WTC11 (cell line): ENCODE measurements at regions not wholly inside any gene's neighbourhood (a gene's known extent, or its start where the extent isn't known, plus 50 kb on each side); places are given as distances from the start of the nearest gene placed in this dataset.

Source experiments
- ATAC-seq: fragments of 200-7000 bp; cut with Tn5 transposase; 2 replicates; pipeline ENCODE4 v1.10.0; 2021; ENCODE audit warnings: mild to moderate bottlenecking, moderate library complexity
- CTCF ChIA-PET: fragments of 300-600 bp; sonication (Branson Sonifier 250); formaldehyde crosslinking; loops from one replicate; lab custom pipeline; 2021; ENCODE audit warnings: antibody characterized with exemption; lab: Charles Lee
- POLR2A ChIA-PET: fragments of 350-600 bp; sonication (Branson Sonifier 250); formaldehyde crosslinking; loops from one replicate; lab custom pipeline; 2021; ENCODE audit warnings: antibody characterized with exemption; lab: Charles Lee
- DNase-seq: peaks from one replicate; pipeline ENCODE4 v3.0.0; 2021; ENCODE audit warnings: low spot score
- H3K27ac Mint-ChIP-seq: 2 replicates; pipeline ENCODE4 v1.8.0; 2021; ENCODE audit warnings: mixed read lengths
- H3K27me3 Mint-ChIP-seq: 2 replicates; pipeline ENCODE4 v1.8.0; 2021; ENCODE audit warnings: low read depth, mild to moderate bottlenecking, moderate library complexity, mixed read lengths
- H3K36me3 Mint-ChIP-seq: 2 replicates; pipeline ENCODE4 v1.8.0; 2021; ENCODE audit warnings: mixed read lengths
- H3K4me1 Mint-ChIP-seq: 2 replicates; pipeline ENCODE4 v1.8.0; 2022; ENCODE audit warnings: mixed read lengths
- H3K4me3 Mint-ChIP-seq: 2 replicates; pipeline ENCODE4 v1.8.0; 2021; ENCODE audit warnings: mild to moderate bottlenecking, moderate library complexity, mixed read lengths
- H3K9me3 Mint-ChIP-seq: 2 replicates; pipeline ENCODE4 v1.8.0; 2021; ENCODE audit warnings: mixed read lengths
- ATF1 ChIP-seq: sonication (generic); formaldehyde crosslinking; IDR thresholded peaks from 2 replicates; pipeline ENCODE4 v1.8.1; 2023; ENCODE audit warnings: mild to moderate bottlenecking, moderate library complexity, missing genetic modification reagents
- ATF2 ChIP-seq: sonication (generic); formaldehyde crosslinking; IDR thresholded peaks from 2 replicates; pipeline ENCODE4 v1.8.1; 2022; ENCODE audit warnings: low read depth, missing genetic modification reagents, borderline replicate concordance
- CREB1 ChIP-seq: sonication (generic); formaldehyde crosslinking; IDR thresholded peaks from 2 replicates; pipeline ENCODE4 v1.8.0; 2023; ENCODE audit warnings: mild to moderate bottlenecking, missing genetic modification reagents
- E2F4 ChIP-seq: sonication (generic); formaldehyde crosslinking; IDR thresholded peaks from 2 replicates; pipeline ENCODE4 v1.8.1; 2022; ENCODE audit warnings: low read depth, mild to moderate bottlenecking, moderate library complexity, missing genetic modification reagents, borderline replicate concordance
- ESRRA ChIP-seq: sonication (generic); formaldehyde crosslinking; IDR thresholded peaks from 2 replicates; pipeline ENCODE4 v1.8.1; 2022; ENCODE audit warnings: mild to moderate bottlenecking, missing genetic modification reagents, borderline replicate concordance
- JUN ChIP-seq: sonication (generic); formaldehyde crosslinking; IDR thresholded peaks from 2 replicates; pipeline ENCODE4 v1.8.0; 2023; ENCODE audit warnings: mild to moderate bottlenecking, missing genetic modification reagents
- KAT7 ChIP-seq: sonication (generic); formaldehyde crosslinking; IDR thresholded peaks from 2 replicates; pipeline ENCODE4 v1.8.1; 2023; ENCODE audit warnings: missing genetic modification reagents, mild to moderate bottlenecking, borderline replicate concordance
- MXD4 ChIP-seq: fragments of 250-450 bp; sonication (Bioruptor Pico); IDR thresholded peaks from 2 replicates; pipeline ENCODE4 v1.8.0; 2021; ENCODE audit warnings: mild to moderate bottlenecking, moderate library complexity, borderline replicate concordance
- MYBL2 ChIP-seq: sonication (generic); formaldehyde crosslinking; IDR thresholded peaks from 2 replicates; pipeline ENCODE4 v1.8.1; 2023; ENCODE audit warnings: mild to moderate bottlenecking, moderate library complexity, missing genetic modification reagents
- NR3C1 ChIP-seq: sonication (generic); formaldehyde crosslinking; conservative IDR thresholded peaks from 2 replicates; pipeline ENCODE4 v1.8.1; 2023; ENCODE audit warnings: low read depth, mild to moderate bottlenecking, missing genetic modification reagents
- OVOL2 ChIP-seq: fragments of 250-450 bp; sonication (Bioruptor Pico); IDR thresholded peaks from 2 replicates; pipeline ENCODE4 v1.9.0; 2021; ENCODE audit warnings: mild to moderate bottlenecking, borderline replicate concordance
- PREB ChIP-seq: sonication (generic); formaldehyde crosslinking; IDR thresholded peaks from 2 replicates; pipeline ENCODE4 v1.8.1; 2022; ENCODE audit warnings: mild to moderate bottlenecking, missing genetic modification reagents, moderate library complexity, borderline replicate concordance
- RORB ChIP-seq: fragments of 250-450 bp; sonication (Bioruptor Pico); IDR thresholded peaks from 2 replicates; pipeline ENCODE4 v1.9.0; 2021; ENCODE audit warnings: mild to moderate bottlenecking
- SMAD4 ChIP-seq: sonication (generic); formaldehyde crosslinking; IDR thresholded peaks from 2 replicates; pipeline ENCODE4 v1.8.0; 2022; ENCODE audit warnings: mild to moderate bottlenecking, missing genetic modification reagents
- SOX15 ChIP-seq: fragments of 250-450 bp; sonication (Bioruptor Pico); IDR thresholded peaks from 2 replicates; pipeline ENCODE4 v1.9.0; 2021; ENCODE audit warnings: mild to moderate bottlenecking
- SP1 ChIP-seq: sonication (generic); formaldehyde crosslinking; conservative IDR thresholded peaks from 2 replicates; pipeline ENCODE4 v1.8.1; 2022; ENCODE audit warnings: missing genetic modification reagents
- TEAD4 ChIP-seq: sonication (generic); formaldehyde crosslinking; IDR thresholded peaks from 2 replicates; pipeline ENCODE4 v1.8.0; 2022; ENCODE audit warnings: mild to moderate bottlenecking, missing genetic modification reagents
- ZNF232 ChIP-seq: sonication (generic); formaldehyde crosslinking; IDR thresholded peaks from 2 replicates; pipeline ENCODE4 v1.8.0; 2022; ENCODE audit warnings: mild to moderate bottlenecking, missing genetic modification reagents
- ZNF263 ChIP-seq: sonication (generic); formaldehyde crosslinking; IDR thresholded peaks from 2 replicates; pipeline ENCODE4 v1.8.1; 2022; ENCODE audit warnings: low read depth, mild to moderate bottlenecking, moderate library complexity, missing genetic modification reagents
- ZNF317 ChIP-seq: sonication (generic); formaldehyde crosslinking; IDR thresholded peaks from 2 replicates; pipeline ENCODE4 v1.8.1; 2023; ENCODE audit warnings: low read depth, mild to moderate bottlenecking, moderate library complexity, missing genetic modification reagents, borderline replicate concordance
- ZNF423 ChIP-seq: fragments of 250-450 bp; sonication (Bioruptor Pico); IDR thresholded peaks from 2 replicates; pipeline ENCODE4 v2.1.2; 2022; ENCODE audit warnings: mild to moderate bottlenecking, moderate library complexity
- TF ChIP-seq, protein P1 (sequence below): sonication (generic); formaldehyde crosslinking; IDR thresholded peaks from 2 replicates; pipeline ENCODE4 v1.8.0; 2022; ENCODE audit warnings: mild to moderate bottlenecking, missing genetic modification reagents
- TF ChIP-seq, protein P2 (sequence below): sonication (generic); formaldehyde crosslinking; conservative IDR thresholded peaks from 2 replicates; pipeline ENCODE4 v1.8.1; 2022; ENCODE audit warnings: mild to moderate bottlenecking, missing genetic modification reagents
- TF ChIP-seq, protein P3 (sequence below): fragments of 250-450 bp; sonication (Bioruptor Pico); IDR thresholded peaks from 2 replicates; pipeline ENCODE4 v1.9.0; 2021; ENCODE audit warnings: moderate library complexity, mild to moderate bottlenecking, inconsistent platforms, borderline replicate concordance
- TF ChIP-seq, protein P4 (sequence below): sonication (generic); formaldehyde crosslinking; IDR thresholded peaks from 2 replicates; pipeline ENCODE4 v1.8.0; 2023; ENCODE audit warnings: mild to moderate bottlenecking, missing genetic modification reagents

DNA sequence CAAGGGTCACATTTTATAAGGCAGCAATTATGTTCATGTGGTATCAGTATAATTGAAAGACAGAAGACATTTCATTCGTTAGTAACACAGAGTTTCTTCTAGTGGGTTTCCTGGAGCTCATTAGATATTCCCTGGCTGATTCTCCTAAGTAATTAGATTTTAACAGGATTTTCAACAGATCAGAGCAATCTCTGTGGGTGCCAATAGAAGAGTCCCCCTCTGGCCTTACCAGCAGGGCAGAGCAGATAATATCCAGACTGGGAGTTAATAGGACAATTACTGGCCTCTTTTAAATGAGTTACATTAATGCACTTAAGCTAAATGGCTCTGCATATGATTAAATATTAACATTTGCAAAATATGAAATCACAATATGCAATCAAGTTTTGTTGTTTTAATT, 74.2 kb upstream of the FOXD3 start:
- H3K4me3 Mint-ChIP-seq, result no peak overlapping the region
- no peak for TF ChIP-seq E2F4 (CRISPR knock-in tag)
- TF ChIP-seq, protein P1, sequence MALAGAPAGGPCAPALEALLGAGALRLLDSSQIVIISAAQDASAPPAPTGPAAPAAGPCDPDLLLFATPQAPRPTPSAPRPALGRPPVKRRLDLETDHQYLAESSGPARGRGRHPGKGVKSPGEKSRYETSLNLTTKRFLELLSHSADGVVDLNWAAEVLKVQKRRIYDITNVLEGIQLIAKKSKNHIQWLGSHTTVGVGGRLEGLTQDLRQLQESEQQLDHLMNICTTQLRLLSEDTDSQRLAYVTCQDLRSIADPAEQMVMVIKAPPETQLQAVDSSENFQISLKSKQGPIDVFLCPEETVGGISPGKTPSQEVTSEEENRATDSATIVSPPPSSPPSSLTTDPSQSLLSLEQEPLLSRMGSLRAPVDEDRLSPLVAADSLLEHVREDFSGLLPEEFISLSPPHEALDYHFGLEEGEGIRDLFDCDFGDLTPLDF (CRISPR knock-in tag), result no peak
- TF ChIP-seq KAT7, result no peak
- TF ChIP-seq ZNF232 (CRISPR knock-in tag), result no peak
- TF ChIP-seq ZNF263 (CRISPR knock-in tag), result no peak
- TF ChIP-seq PREB (CRISPR knock-in tag), result no peak
- TF ChIP-seq, protein P2, sequence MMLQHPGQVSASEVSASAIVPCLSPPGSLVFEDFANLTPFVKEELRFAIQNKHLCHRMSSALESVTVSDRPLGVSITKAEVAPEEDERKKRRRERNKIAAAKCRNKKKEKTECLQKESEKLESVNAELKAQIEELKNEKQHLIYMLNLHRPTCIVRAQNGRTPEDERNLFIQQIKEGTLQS (CRISPR knock-in tag), result no peak
- no peak for TF ChIP-seq TEAD4
- no peak for TF ChIP-seq NR3C1
- TF ChIP-seq MYBL2 (CRISPR knock-in tag), result no peak
- TF ChIP-seq ZNF423 (CRISPR knock-in tag), result no peak
- no peak for TF ChIP-seq ATF2 (CRISPR knock-in tag)
- TF ChIP-seq, protein P3, sequence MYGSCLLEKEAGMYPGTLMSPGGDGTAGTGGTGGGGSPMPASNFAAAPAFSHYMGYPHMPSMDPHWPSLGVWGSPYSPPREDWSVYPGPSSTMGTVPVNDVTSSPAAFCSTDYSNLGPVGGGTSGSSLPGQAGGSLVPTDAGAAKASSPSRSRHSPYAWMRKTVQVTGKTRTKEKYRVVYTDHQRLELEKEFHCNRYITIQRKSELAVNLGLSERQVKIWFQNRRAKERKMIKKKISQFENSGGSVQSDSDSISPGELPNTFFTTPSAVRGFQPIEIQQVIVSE (CRISPR knock-in tag), result no peak
- TF ChIP-seq OVOL2 (CRISPR knock-in tag), result no peak
- no peak for TF ChIP-seq ATF1
- TF ChIP-seq ZNF317 (CRISPR knock-in tag), result no peak
- TF ChIP-seq, all 79 proteins: peak for 0
- Mint-ChIP-seq H3K27ac (no peak overlapping the region), H3K4me1 (no peaks in the 10 kb centered on the region; the same call in 1 of the 2 replicates), H3K9me3 (no peaks in the 10 kb centered on the region), H3K36me3 (no peaks in the 10 kb centered on the region), H3K27me3 (no peaks in the 10 kb centered on the region)
- ChIA-PET POLR2A (no interaction called here), CTCF (interaction anchor here (0.5 kb wide), 1 partner anchor 103 kb away, joined by 4 read pairs; no protein-coding TSS in a partner anchor)
- DNase-seq (no peak), ATAC-seq (no peak)

- CTCF ChIA-PET, result no interaction called here
- Mint-ChIP-seq H3K27me3 (no peaks in the 10 kb centered on the region), H3K4me1 (no peaks in the 10 kb centered on the region), H3K4me3 (no peak overlapping the region), H3K9me3 (no peaks in the 10 kb centered on the region), H3K36me3 (no peaks in the 10 kb centered on the region)
- POLR2A ChIA-PET, result interaction anchor here (1.0 kb wide), 1 partner anchor 106 kb away, joined by 3 read pairs; no protein-coding TSS in a partner anchor
- no peak for TF ChIP-seq SMAD4 (CRISPR knock-in tag)
- no peak for TF ChIP-seq JUN (CRISPR knock-in tag)
- no peak for TF ChIP-seq E2F4 (CRISPR knock-in tag)
- TF ChIP-seq, protein P3 (CRISPR knock-in tag), result no peak
- no peak for TF ChIP-seq SP1 (CRISPR knock-in tag)
- TF ChIP-seq CREB1 (CRISPR knock-in tag), result no peak
- TF ChIP-seq, protein P4, sequence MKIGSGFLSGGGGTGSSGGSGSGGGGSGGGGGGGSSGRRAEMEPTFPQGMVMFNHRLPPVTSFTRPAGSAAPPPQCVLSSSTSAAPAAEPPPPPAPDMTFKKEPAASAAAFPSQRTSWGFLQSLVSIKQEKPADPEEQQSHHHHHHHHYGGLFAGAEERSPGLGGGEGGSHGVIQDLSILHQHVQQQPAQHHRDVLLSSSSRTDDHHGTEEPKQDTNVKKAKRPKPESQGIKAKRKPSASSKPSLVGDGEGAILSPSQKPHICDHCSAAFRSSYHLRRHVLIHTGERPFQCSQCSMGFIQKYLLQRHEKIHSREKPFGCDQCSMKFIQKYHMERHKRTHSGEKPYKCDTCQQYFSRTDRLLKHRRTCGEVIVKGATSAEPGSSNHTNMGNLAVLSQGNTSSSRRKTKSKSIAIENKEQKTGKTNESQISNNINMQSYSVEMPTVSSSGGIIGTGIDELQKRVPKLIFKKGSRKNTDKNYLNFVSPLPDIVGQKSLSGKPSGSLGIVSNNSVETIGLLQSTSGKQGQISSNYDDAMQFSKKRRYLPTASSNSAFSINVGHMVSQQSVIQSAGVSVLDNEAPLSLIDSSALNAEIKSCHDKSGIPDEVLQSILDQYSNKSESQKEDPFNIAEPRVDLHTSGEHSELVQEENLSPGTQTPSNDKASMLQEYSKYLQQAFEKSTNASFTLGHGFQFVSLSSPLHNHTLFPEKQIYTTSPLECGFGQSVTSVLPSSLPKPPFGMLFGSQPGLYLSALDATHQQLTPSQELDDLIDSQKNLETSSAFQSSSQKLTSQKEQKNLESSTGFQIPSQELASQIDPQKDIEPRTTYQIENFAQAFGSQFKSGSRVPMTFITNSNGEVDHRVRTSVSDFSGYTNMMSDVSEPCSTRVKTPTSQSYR (CRISPR knock-in tag), result no peak
- no peak for TF ChIP-seq MXD4 (CRISPR knock-in tag)
- TF ChIP-seq RORB (CRISPR knock-in tag), result no peak
- no peak for TF ChIP-seq SOX15 (CRISPR knock-in tag)
- TF ChIP-seq ZNF423 (CRISPR knock-in tag), result no peak
- TF ChIP-seq ESRRA (CRISPR knock-in tag), result no peak
- TF ChIP-seq, all 79 proteins: peak for 0
- no peak overlapping the region for H3K27ac Mint-ChIP-seq
- ATAC-seq, result no peak
- DNase-seq, result no peak
Measured at GRCh38 chr1:63255153-63255552, 67.2 kb upstream of the FOXD3 start.
